Spleen (tissue), 11 donors: ENCODE measurements at regions not wholly inside any gene's neighbourhood (a gene's known extent, or its start where the extent isn't known, plus 50 kb on each side); places are given as distances from the start of the nearest gene placed in this dataset.

Experiments
- DNase-seq: peaks from one replicate; pipeline ENCODE4 v3.0.0-alpha.2; 2020
- H3K27ac ChIP-seq, 8 donors: fragments of 200-600 bp; sonication (generic) in 7 of 8; 1 replicate in 4 of 8; 2 replicates in 4 of 8; pipeline versions ENCODE4 v1.5.0 to v1.8.0; 2016 to 2021; ENCODE audit warnings: inconsistent platforms in 4 of 8, mild to moderate bottlenecking in 4 of 8, moderate library complexity in 1 of 8
- H3K27me3 ChIP-seq, 7 donors: fragments of 200-600 bp; sonication (generic) in 6 of 7; replicated peaks in 1 of 7; 1 replicate in 4 of 7; 2 replicates in 3 of 7; pipeline versions ENCODE4 v1.5.0 to v1.8.0; 2016 to 2021; ENCODE audit warnings: inconsistent platforms in 3 of 7, mild to moderate bottlenecking in 1 of 7
- H3K36me3 ChIP-seq, 6 donors: fragments of 200-600 bp; sonication (generic) in 5 of 6; 1 replicate in 4 of 6; 2 replicates in 2 of 6; pipeline versions ENCODE4 v1.5.0 to v1.8.0; 2016 to 2021; ENCODE audit warnings: inconsistent platforms in 2 of 6
- H3K4me1 ChIP-seq, 6 donors: fragments of 200-600 bp; sonication (generic) in 5 of 6; 1 replicate in 3 of 6; 2 replicates in 3 of 6; pipeline versions ENCODE4 v1.5.0 to v1.8.0; 2016 to 2021; ENCODE audit warnings: inconsistent platforms in 3 of 6
- H3K4me3 ChIP-seq, 8 donors: fragments of 200-600 bp; sonication (generic) in 7 of 8; 1 replicate in 4 of 8; 2 replicates in 4 of 8; pipeline versions ENCODE4 v1.5.0 to v1.8.0; 2016 to 2021; ENCODE audit warnings: inconsistent platforms in 4 of 8, mild to moderate bottlenecking in 4 of 8, moderate library complexity in 2 of 8
- H3K9me3 ChIP-seq, 8 donors: fragments of 200-600 bp; sonication (generic) in 7 of 8; 1 replicate in 4 of 8; 2 replicates in 4 of 8; pipeline versions ENCODE4 v1.5.0 to v1.8.0; 2016 to 2021; ENCODE audit warnings: inconsistent platforms in 4 of 8
- CTCF ChIP-seq, 11 experiments: fragments of 200-600 bp in 7 of 11; fragments of 450-650 bp in 4 of 11; sonication (generic) in 4 of 11; IDR thresholded peaks in 8 of 11; conservative IDR thresholded peaks in 3 of 11; 1 replicate in 7 of 11; 2 replicates in 4 of 11; pipeline versions ENCODE4 v1.4.0 to v1.8.0; 2016 to 2021; ENCODE audit warnings: antibody characterized with exemption in 11 of 11, inconsistent platforms in 4 of 11, mild to moderate bottlenecking in 1 of 11
- POLR2A ChIP-seq, 3 donors: fragments of 450-650 bp; IDR thresholded peaks; one replicate each; pipeline ENCODE4 v1.5.1; 2017; ENCODE audit warnings: antibody characterized with exemption in 3 of 3, mild to moderate bottlenecking in 1 of 3
- POLR2AphosphoS5 ChIP-seq, 3 donors: sonication (generic); formaldehyde crosslinking; IDR thresholded peaks; one replicate each; pipeline ENCODE4 v1.5.1; 2017; ENCODE audit warnings: antibody characterized with exemption in 3 of 3
- WGBS, 5 donors: extraction: QIAGEN DNeasy Blood & Tissue Kit in 3 of 5; methylation state at CpG; one replicate each; pipeline versions ENCODE4 v1.1.5 to v1.1.7; 2013 to 2018; 5-methylcytosine and 5-hydroxymethylcytosine counted together
- intact Hi-C: fragments of 100-400 bp; cut with DNase I; formaldehyde crosslinking; loops from one replicate; pipeline ENCODE4 v1.15.0; 2023; ENCODE audit warnings: low total_unique reads
- donor health status: healthy with polysubstance abuse.
- donor health status: DM: no; HTN: no; CAD: no; lungs with moderate emphysema.
- donor health status: DM: no; HTN: no; CAD: no.
- donor health status: Bipolar disorder and iron deficiency.
- donor health status: healthy.
- donor health status: DM: no; HTN: no; CAD: no.
- donor health status: DM: yes; HTN: yes; CAD: no.

- intact Hi-C loops: no loop called here
- Histone ChIP-seq H3K9me3 (no peaks in the 10 kb centered on the region), H3K4me1 (no peaks in the 10 kb centered on the region), H3K27me3 (no peaks in the 10 kb centered on the region), H3K4me3 (no peak overlapping the region), H3K36me3 (no peaks in the 10 kb centered on the region), H3K27ac (no peak overlapping the region)
- WGBS, 5 donors: 74 to 84% (median 78%) methylated on average over 2 of the region's 2 CpGs
- TF ChIP-seq POLR2A (IDR thresholded peaks at IDR 0.05) (no peak), CTCF (IDR thresholded peaks at IDR 0.05 in 8 of 11, conservative IDR thresholded peaks at IDR 0.05 in 3 of 11) (no peak), POLR2AphosphoS5 (IDR thresholded peaks at IDR 0.05) (no peak)
- DNase-seq: no peak
Measured at GRCh38 chr9:1216532-1216931, 166.4 kb downstream of the DMRT2 start.

- no peak overlapping the region for H3K4me3 ChIP-seq
- no peaks in the 10 kb centered on the region for H3K36me3 ChIP-seq
- H3K27me3 ChIP-seq: no peaks in the 10 kb centered on the region
- intact Hi-C loops: no loop called here
- H3K4me1 ChIP-seq: no peaks in the 10 kb centered on the region
- WGBS, 5 donors: 66 to 72% (median 69%) methylated on average over 5 of the region's 5 CpGs
- TF ChIP-seq POLR2AphosphoS5 (IDR thresholded peaks at IDR 0.05) (no peak), POLR2A (IDR thresholded peaks at IDR 0.05) (no peak), CTCF (IDR thresholded peaks at IDR 0.05 in 8 of 11, conservative IDR thresholded peaks at IDR 0.05 in 3 of 11) (no peak)
- no peak for DNase-seq
- H3K27ac ChIP-seq: no peak overlapping the region
- no peaks in the 10 kb centered on the region for H3K9me3 ChIP-seq
Measured at GRCh38 chr9:1217076-1217475, 166.9 kb downstream of the DMRT2 start.

- DNase-seq: no peak
- no peaks in the 10 kb centered on the region for H3K27me3 ChIP-seq
- intact Hi-C loops: no loop called here
- H3K4me1 ChIP-seq: no peaks in the 10 kb centered on the region
- no peaks in the 10 kb centered on the region for H3K36me3 ChIP-seq
- no peaks in the 10 kb centered on the region for H3K9me3 ChIP-seq
- WGBS, 5 donors: 51 to 69% (median 64%) methylated on average over 2 of the region's 2 CpGs
- H3K4me3 ChIP-seq: no peak overlapping the region
- TF ChIP-seq POLR2A (IDR thresholded peaks at IDR 0.05): no peak
- no peak overlapping the region for H3K27ac ChIP-seq
Measured at GRCh38 chr9:1219284-1219683, 169.1 kb downstream of the DMRT2 start.

GRCh38 chr9:1221298-1221697 is 171.1 kb downstream of the DMRT2 start:
- Histone ChIP-seq H3K36me3 (no peaks in the 10 kb centered on the region), H3K4me1 (no peaks in the 10 kb centered on the region), H3K27me3 (no peaks in the 10 kb centered on the region), H3K9me3 (no peaks in the 10 kb centered on the region), H3K27ac (no peak overlapping the region), H3K4me3 (no peak overlapping the region)
- 80 to 87% (median 84%) methylated on average over 7 of the region's 7 CpGs for WGBS, 5 donors
- DNase-seq: no peak
- TF ChIP-seq POLR2A (IDR thresholded peaks at IDR 0.05) (no peak), POLR2AphosphoS5 (IDR thresholded peaks at IDR 0.05) (no peak), CTCF (IDR thresholded peaks at IDR 0.05 in 8 of 11, conservative IDR thresholded peaks at IDR 0.05 in 3 of 11) (no peak)
- intact Hi-C loops: no loop called here

GRCh38 chr9:1222511-1222910 is 172.4 kb downstream of the DMRT2 start:
- no peaks in the 10 kb centered on the region for H3K9me3 ChIP-seq
- no peak for DNase-seq
- H3K27ac ChIP-seq: no peak overlapping the region
- H3K27me3 ChIP-seq: no peaks in the 10 kb centered on the region
- TF ChIP-seq POLR2A (IDR thresholded peaks at IDR 0.05) (no peak), CTCF (IDR thresholded peaks at IDR 0.05 in 8 of 11, conservative IDR thresholded peaks at IDR 0.05 in 3 of 11) (no peak), POLR2AphosphoS5 (IDR thresholded peaks at IDR 0.05) (no peak)
- no peaks in the 10 kb centered on the region for H3K36me3 ChIP-seq
- intact Hi-C loops: no loop called here
- H3K4me3 ChIP-seq: no peak overlapping the region
- H3K4me1 ChIP-seq: no peaks in the 10 kb centered on the region
- 52 to 75% (median 60%) methylated on average over 3 of the region's 3 CpGs for WGBS, 5 donors
